ENCODE measurements at regions not wholly inside any gene's neighbourhood (a gene's known extent, or its start where the extent isn't known, plus 50 kb on each side); places are given as distances from the start of the nearest gene placed in this dataset.

GRCh38 chr3:13708871-13709595, 160.1 kb downstream of the FBLN2 start:
- Mint-ChIP-seq H3K4me1 (ENCODE audit: low read depth) (no peaks in the 10 kb centered on the region), H3K4me3 (no peak overlapping the region), H3K27me3 (ENCODE audit: low read depth) (no peaks in the 10 kb centered on the region), H3K27ac (no peak overlapping the region), H3K36me3 (ENCODE audit: low read depth) (no peaks in the 10 kb centered on the region), H3K9me3 (peaks cover 76% of the 10 kb centered on the region)
- DNase-seq (ENCODE audit: low spot score), result no peak

GRCh38 chr3:13708301-13708700, 159.4 kb downstream of the FBLN2 start:
- Mint-ChIP-seq H3K9me3 (peaks cover 75% of the 10 kb centered on the region), H3K4me1 (ENCODE audit: low read depth) (no peaks in the 10 kb centered on the region), H3K27me3 (ENCODE audit: low read depth) (no peaks in the 10 kb centered on the region), H3K4me3 (no peak overlapping the region), H3K36me3 (ENCODE audit: low read depth) (no peaks in the 10 kb centered on the region), H3K27ac (no peak overlapping the region)
- no peak for DNase-seq (ENCODE audit: low spot score)

DNA sequence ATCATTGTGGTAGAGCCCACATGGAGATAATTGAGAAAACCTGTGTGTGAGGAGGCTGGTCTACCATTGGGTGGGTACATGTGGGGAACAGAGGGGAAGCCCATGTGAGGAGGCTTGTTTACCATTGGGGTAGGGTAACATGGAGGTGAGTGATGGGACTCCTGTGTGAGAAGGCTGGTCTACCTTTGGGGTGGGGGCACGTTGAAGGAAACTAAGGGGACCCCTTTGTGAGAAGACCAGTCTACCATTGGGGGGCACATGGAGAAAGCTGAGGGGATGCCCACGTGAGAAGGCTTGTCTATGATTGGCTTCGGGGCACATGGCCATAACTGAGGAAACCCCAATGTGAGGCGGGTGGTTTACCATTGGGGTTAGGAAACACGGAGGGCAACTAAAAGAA, 158.5 kb downstream of the FBLN2 start:
- Mint-ChIP-seq H3K4me1 (ENCODE audit: low read depth) (no peaks in the 10 kb centered on the region), H3K27me3 (ENCODE audit: low read depth) (no peaks in the 10 kb centered on the region), H3K4me3 (no peak overlapping the region), H3K9me3 (peaks cover 70% of the 10 kb centered on the region), H3K27ac (no peak overlapping the region), H3K36me3 (ENCODE audit: low read depth) (no peaks in the 10 kb centered on the region)
- DNase-seq (ENCODE audit: low spot score), result no peak

DNA sequence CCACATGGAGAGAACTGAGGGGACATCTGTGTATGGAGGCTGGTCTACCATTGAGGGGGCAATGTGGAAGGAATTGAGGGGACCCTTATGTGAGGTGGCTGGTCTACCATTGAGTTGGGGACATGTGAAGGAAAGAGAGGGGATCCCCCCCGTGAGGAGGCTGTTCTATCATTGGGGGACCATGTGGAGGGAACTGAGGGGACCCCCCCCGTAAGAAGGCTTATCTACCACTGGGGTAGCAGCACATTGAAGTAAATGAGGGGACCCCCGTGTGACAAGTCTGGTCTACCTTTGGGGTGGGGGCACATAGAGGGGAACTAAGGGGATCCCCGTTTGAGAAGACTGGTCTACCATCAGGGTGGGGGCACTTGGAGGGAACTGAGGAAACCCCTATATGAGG, 158.0 kb downstream of the FBLN2 start:
- Mint-ChIP-seq H3K9me3 (peaks cover 70% of the 10 kb centered on the region), H3K27me3 (ENCODE audit: low read depth) (no peaks in the 10 kb centered on the region), H3K4me3 (no peak overlapping the region), H3K4me1 (ENCODE audit: low read depth) (no peaks in the 10 kb centered on the region), H3K27ac (no peak overlapping the region), H3K36me3 (ENCODE audit: low read depth) (no peaks in the 10 kb centered on the region)
- DNase-seq (ENCODE audit: low spot score), result no peak

GRCh38 chr3:13706451-13706850, 157.5 kb downstream of the FBLN2 start:
- no peaks in the 10 kb centered on the region for H3K27me3 Mint-ChIP-seq (ENCODE audit: low read depth)

DNA sequence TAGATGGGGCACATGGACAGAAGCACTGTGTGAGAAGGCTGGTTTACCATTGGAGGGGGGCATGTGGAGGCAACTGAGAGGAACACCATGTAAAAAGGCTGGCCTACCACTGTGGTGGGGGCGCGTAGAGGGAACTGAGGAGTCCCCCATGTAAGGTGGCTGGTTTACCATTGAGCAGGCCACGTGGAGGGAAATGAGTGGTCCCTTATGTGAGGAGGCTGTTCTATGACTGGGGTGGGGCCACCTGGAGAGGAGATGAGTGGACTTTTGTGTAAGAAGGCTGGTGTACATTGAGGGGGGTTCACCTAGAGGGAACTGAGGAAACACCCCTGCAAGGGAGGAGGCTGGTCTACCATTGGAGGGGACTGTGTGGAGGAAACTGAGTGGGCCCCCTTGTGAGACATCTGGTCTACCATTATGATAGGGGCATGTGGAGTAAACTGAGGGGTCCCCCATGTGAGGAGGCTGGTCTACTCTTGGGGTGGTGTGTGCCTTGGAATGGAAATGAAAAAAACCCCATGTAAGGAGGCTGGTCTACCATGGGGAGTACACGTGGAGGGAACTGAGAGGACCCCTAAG, 156.9 kb downstream of the FBLN2 start:
- Mint-ChIP-seq H3K36me3 (ENCODE audit: low read depth) (no peaks in the 10 kb centered on the region), H3K4me1 (ENCODE audit: low read depth) (no peaks in the 10 kb centered on the region), H3K9me3 (peaks cover 59% of the 10 kb centered on the region), H3K27ac (no peak overlapping the region), H3K4me3 (no peak overlapping the region), H3K27me3 (ENCODE audit: low read depth) (no peaks in the 10 kb centered on the region)
- DNase-seq (ENCODE audit: low spot score), result no peak

More at GRCh38 chr3:13706451-13706850, 157.5 kb downstream of the FBLN2 start:
- Mint-ChIP-seq H3K4me3 (no peak overlapping the region), H3K27ac (no peak overlapping the region), H3K36me3 (ENCODE audit: low read depth) (no peaks in the 10 kb centered on the region), H3K9me3 (peaks cover 66% of the 10 kb centered on the region), H3K4me1 (ENCODE audit: low read depth) (no peaks in the 10 kb centered on the region)
- DNase-seq (ENCODE audit: low spot score), result no peak

DNA sequence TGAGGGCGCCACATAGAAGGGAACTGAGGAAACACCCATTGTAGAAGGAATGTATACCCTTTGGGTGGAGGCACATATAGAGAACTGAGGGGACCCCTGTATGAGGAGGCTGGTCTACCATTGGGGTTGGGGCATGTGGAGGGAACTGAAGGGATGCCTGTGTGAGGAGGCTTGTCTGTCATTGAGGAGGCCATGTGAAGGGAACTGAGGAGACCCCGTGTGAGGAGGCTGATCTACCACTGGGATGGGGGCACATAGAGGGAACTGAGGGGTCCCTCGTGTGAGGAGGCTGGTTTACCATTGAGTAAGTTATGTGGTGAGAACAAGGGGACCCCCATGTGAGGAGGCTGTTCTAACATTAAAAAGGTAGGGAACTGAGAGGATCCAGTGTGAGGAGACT, 156.1 kb downstream of the FBLN2 start:
- no peaks in the 10 kb centered on the region for H3K36me3 Mint-ChIP-seq (ENCODE audit: low read depth)
- no peaks in the 10 kb centered on the region for H3K4me1 Mint-ChIP-seq (ENCODE audit: low read depth)
- peaks cover 53% of the 10 kb centered on the region for H3K9me3 Mint-ChIP-seq
- H3K27me3 Mint-ChIP-seq (ENCODE audit: low read depth), result no peaks in the 10 kb centered on the region
- DNase-seq (ENCODE audit: low spot score), result no peak
- H3K27ac Mint-ChIP-seq, result no peak overlapping the region
- H3K4me3 Mint-ChIP-seq, result no peak overlapping the region

- H3K27me3 Mint-ChIP-seq (ENCODE audit: low read depth), result no peaks in the 10 kb centered on the region
- H3K36me3 Mint-ChIP-seq (ENCODE audit: low read depth), result no peaks in the 10 kb centered on the region
- peaks cover 44% of the 10 kb centered on the region for H3K9me3 Mint-ChIP-seq
- no peak for DNase-seq (ENCODE audit: low spot score)
- no peak overlapping the region for H3K27ac Mint-ChIP-seq
- no peaks in the 10 kb centered on the region for H3K4me1 Mint-ChIP-seq (ENCODE audit: low read depth)
- H3K4me3 Mint-ChIP-seq, result no peak overlapping the region
These were observed 155.2 kb downstream of the FBLN2 start for GRCh38 chr3:13704174-13704573.

DNA sequence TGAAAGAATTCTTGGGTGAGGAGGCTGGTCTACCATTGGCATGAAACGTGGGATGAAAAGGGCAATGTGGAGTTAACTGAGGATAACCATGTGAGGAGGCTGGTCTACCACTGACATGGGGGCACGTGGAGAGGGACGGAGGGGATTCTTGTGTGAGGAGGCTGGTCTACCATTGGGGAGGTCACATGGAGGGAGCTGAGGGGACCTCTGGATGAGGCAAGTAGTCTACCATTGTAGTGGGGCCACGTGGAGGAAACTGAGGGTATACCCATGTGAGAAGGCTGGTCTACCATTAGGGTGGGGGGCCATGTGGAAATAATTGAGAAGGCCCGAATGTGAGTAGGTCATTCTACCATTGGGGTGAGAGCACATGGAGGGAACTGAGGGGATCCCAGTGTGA, 154.1 kb downstream of the FBLN2 start:
- DNase-seq (ENCODE audit: low spot score), result no peak
- no peak overlapping the region for H3K27ac Mint-ChIP-seq
- no peaks in the 10 kb centered on the region for H3K27me3 Mint-ChIP-seq (ENCODE audit: low read depth)

GRCh38 chr3:13702286-13702685, 153.4 kb downstream of the FBLN2 start:
- no peaks in the 10 kb centered on the region for H3K27me3 Mint-ChIP-seq (ENCODE audit: low read depth)
- H3K36me3 Mint-ChIP-seq (ENCODE audit: low read depth), result no peaks in the 10 kb centered on the region
- H3K4me3 Mint-ChIP-seq, result no peak overlapping the region
- no peaks in the 10 kb centered on the region for H3K4me1 Mint-ChIP-seq (ENCODE audit: low read depth)
- DNase-seq (ENCODE audit: low spot score), result no peak
- H3K9me3 Mint-ChIP-seq, result peaks cover 31% of the 10 kb centered on the region
- H3K27ac Mint-ChIP-seq, result no peak overlapping the region

More for the DNA sequence above, 154.1 kb downstream of the FBLN2 start:
- Mint-ChIP-seq H3K4me3 (no peak overlapping the region), H3K36me3 (ENCODE audit: low read depth) (no peaks in the 10 kb centered on the region), H3K9me3 (peaks cover 39% of the 10 kb centered on the region), H3K4me1 (ENCODE audit: low read depth) (no peaks in the 10 kb centered on the region)

GRCh38 chr3:13700889-13701288, 152.0 kb downstream of the FBLN2 start:
- Mint-ChIP-seq H3K27ac (no peak overlapping the region), H3K4me3 (no peak overlapping the region), H3K4me1 (ENCODE audit: low read depth) (no peaks in the 10 kb centered on the region), H3K9me3 (peaks cover 19% of the 10 kb centered on the region), H3K36me3 (ENCODE audit: low read depth) (no peaks in the 10 kb centered on the region), H3K27me3 (ENCODE audit: low read depth) (no peaks in the 10 kb centered on the region)
- no peak for DNase-seq (ENCODE audit: low spot score)

DNA sequence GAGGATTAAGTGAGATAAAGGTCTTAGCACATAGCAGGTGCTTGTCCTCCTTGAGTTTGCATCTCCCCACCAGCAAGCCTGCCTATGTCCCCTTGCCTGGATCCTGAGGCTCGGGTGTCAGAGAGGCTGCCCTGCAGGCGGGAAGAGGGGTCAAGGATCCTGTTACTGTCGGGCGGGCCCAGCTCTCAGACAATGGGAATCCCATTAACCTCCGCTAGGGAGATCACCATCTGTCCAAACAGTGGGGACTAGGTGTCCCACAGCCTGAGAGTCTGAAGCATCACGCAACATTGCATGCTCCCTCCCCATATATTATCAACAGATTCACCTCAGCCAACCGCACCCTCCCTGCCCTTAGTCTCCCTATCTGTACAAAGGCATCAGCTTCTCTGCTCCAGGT, 151.4 kb downstream of the FBLN2 start:
- H3K4me3 Mint-ChIP-seq, result no peak overlapping the region
- H3K27me3 Mint-ChIP-seq (ENCODE audit: low read depth), result no peaks in the 10 kb centered on the region
- H3K9me3 Mint-ChIP-seq, result peaks cover 16% of the 10 kb centered on the region
- no peak overlapping the region for H3K27ac Mint-ChIP-seq
- no peaks in the 10 kb centered on the region for H3K4me1 Mint-ChIP-seq (ENCODE audit: low read depth)
- DNase-seq (ENCODE audit: low spot score), result no peak
- no peaks in the 10 kb centered on the region for H3K36me3 Mint-ChIP-seq (ENCODE audit: low read depth)

- Mint-ChIP-seq H3K27me3 (ENCODE audit: low read depth) (no peaks in the 10 kb centered on the region), H3K4me3 (no peak overlapping the region)
- no peak for DNase-seq (ENCODE audit: low spot score)
These were observed 147.8 kb downstream of the FBLN2 start for GRCh38 chr3:13696699-13697098.

GRCh38 chr3:13693441-13693840, 144.5 kb downstream of the FBLN2 start:
- no peak for DNase-seq (ENCODE audit: low spot score)
- Mint-ChIP-seq H3K4me3 (no peak overlapping the region), H3K9me3 (no peaks in the 10 kb centered on the region), H3K27me3 (ENCODE audit: low read depth) (no peaks in the 10 kb centered on the region), H3K4me1 (ENCODE audit: low read depth) (no peaks in the 10 kb centered on the region), H3K36me3 (ENCODE audit: low read depth) (no peaks in the 10 kb centered on the region), H3K27ac (no peak overlapping the region)

More at GRCh38 chr3:13696699-13697098, 147.8 kb downstream of the FBLN2 start:
- Mint-ChIP-seq H3K27ac (no peak overlapping the region), H3K4me1 (ENCODE audit: low read depth) (no peaks in the 10 kb centered on the region), H3K36me3 (ENCODE audit: low read depth) (no peaks in the 10 kb centered on the region), H3K9me3 (no peaks in the 10 kb centered on the region)

DNA sequence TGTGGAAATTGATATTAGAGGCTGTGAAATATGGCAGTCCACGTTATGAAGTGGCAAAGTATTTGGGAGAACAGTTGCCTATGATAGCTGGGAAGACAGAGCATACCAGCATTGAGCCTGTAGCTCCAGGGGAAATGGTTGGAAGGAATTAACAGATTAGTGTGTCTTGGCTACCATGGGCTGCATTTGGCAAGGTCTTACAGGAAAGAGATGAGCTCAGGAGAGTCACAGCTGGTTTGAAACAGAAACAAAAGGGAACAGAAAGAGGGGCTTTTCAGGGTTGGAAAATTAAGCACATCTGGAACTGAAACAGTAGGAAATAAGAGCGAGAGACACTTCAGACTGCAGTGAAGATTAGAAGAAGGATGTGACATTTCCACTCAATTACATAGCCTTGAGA, 141.7 kb downstream of the FBLN2 start:
- no peak overlapping the region for H3K4me3 Mint-ChIP-seq
- no peaks in the 10 kb centered on the region for H3K4me1 Mint-ChIP-seq (ENCODE audit: low read depth)
- no peak for DNase-seq (ENCODE audit: low spot score)
- H3K36me3 Mint-ChIP-seq (ENCODE audit: low read depth), result no peaks in the 10 kb centered on the region
- no peaks in the 10 kb centered on the region for H3K27me3 Mint-ChIP-seq (ENCODE audit: low read depth)
- no peaks in the 10 kb centered on the region for H3K9me3 Mint-ChIP-seq
- no peak overlapping the region for H3K27ac Mint-ChIP-seq
